ENCODE measurements at regions not wholly inside any gene's neighbourhood (a gene's known extent, or its start where the extent isn't known, plus 50 kb on each side); places are given as distances from the start of the nearest gene placed in this dataset.

- H3K27me3 Mint-ChIP-seq (ENCODE audit: low read depth in 3 of 3), result peaks cover 7 to 12% (median 8%) of the 10 kb centered on the region in 3 donors
- Histone ChIP-seq H3K4me2 (replicated peaks; ENCODE audit: extremely low read depth, low read length, poor library complexity, severe bottlenecking) (no peak overlapping the region), H3K27ac (ENCODE audit: low read depth in 1 of 2, low read length in 2 of 2) (no peak overlapping the region), H3K36me3 (replicated peaks in 1 of 2; ENCODE audit: control insufficient read depth in 1 of 2, insufficient read depth in 2 of 2, low read length in 2 of 2) (no peaks in the 10 kb centered on the region), H4K20me1 (ENCODE audit: insufficient read depth, low read length) (no peaks in the 10 kb centered on the region), H3K79me2 (ENCODE audit: insufficient read depth, low read length) (no peaks in the 10 kb centered on the region), H3K27me3 (ENCODE audit: control insufficient read depth in 2 of 2, insufficient read depth in 2 of 2, low read length in 2 of 2) (no peaks in the 10 kb centered on the region), H3K4me3 (replicated peaks in 1 of 3; ENCODE audit: low read depth in 2 of 3, low read length in 3 of 3) (no peak overlapping the region), H3K9ac (ENCODE audit: insufficient read depth, low read length, poor library complexity, severe bottlenecking) (no peak overlapping the region), H3K4me1 (ENCODE audit: control insufficient read depth in 1 of 2, insufficient read depth in 2 of 2, low read length in 2 of 2) (no peaks in the 10 kb centered on the region), H3K9me3 (replicated peaks in 1 of 2; ENCODE audit: control insufficient read depth in 1 of 2, insufficient read depth in 1 of 2, low read length in 2 of 2) (peaks cover 0 to 3% of the 10 kb centered on the region in 2 donors), H2AFZ (ENCODE audit: insufficient read depth, low read depth, low read length, poor library complexity, severe bottlenecking) (no peak overlapping the region)
- no peak for DNase-seq
- TF ChIP-seq CTCF (IDR thresholded peaks at IDR 0.05), result no peak
- H3K9me3 Mint-ChIP-seq, result peaks cover 0 to 17% (median 4%) of the 10 kb centered on the region in 7 donors
- no peaks in the 10 kb centered on the region for H3K36me3 Mint-ChIP-seq
- H3K27ac Mint-ChIP-seq, result no peak overlapping the region
- no peaks in the 10 kb centered on the region for H3K4me1 Mint-ChIP-seq
- intact Hi-C loops (cut with micrococcal nuclease), result no loop called here
- H3K4me3 Mint-ChIP-seq, result no peak overlapping the region
- WGBS (ENCODE audit: insufficient coverage), result 97% methylated on average over 2 of the region's 2 CpGs
These were observed 188.4 kb downstream of the SETD4 start for GRCh38 chr21:35871906-35872305.

GRCh38 chr21:35868869-35869223 lies 191.5 kb downstream of the SETD4 start:
- DNase-seq, result no peak
- H3K9me3 ChIP-seq (replicated peaks in 1 of 2; ENCODE audit: control insufficient read depth in 1 of 2, insufficient read depth in 1 of 2, low read length in 2 of 2), result peaks cover 0 to 3% of the 10 kb centered on the region in 2 donors
- H3K36me3 ChIP-seq (replicated peaks in 1 of 2; ENCODE audit: control insufficient read depth in 1 of 2, insufficient read depth in 2 of 2, low read length in 2 of 2), result no peaks in the 10 kb centered on the region
- no peak overlapping the region for H2AFZ ChIP-seq (ENCODE audit: insufficient read depth, low read depth, low read length, poor library complexity, severe bottlenecking)
- TF ChIP-seq CTCF (IDR thresholded peaks at IDR 0.05), result no peak
- no peak overlapping the region for H3K4me3 ChIP-seq (replicated peaks in 1 of 3; ENCODE audit: low read depth in 2 of 3, low read length in 3 of 3)
- no peaks in the 10 kb centered on the region for H3K27me3 ChIP-seq (ENCODE audit: control insufficient read depth in 2 of 2, insufficient read depth in 2 of 2, low read length in 2 of 2)
- no peaks in the 10 kb centered on the region for H4K20me1 ChIP-seq (ENCODE audit: insufficient read depth, low read length)
- intact Hi-C loops (cut with micrococcal nuclease), result no loop called here
- Mint-ChIP-seq H3K27me3 (ENCODE audit: low read depth in 3 of 3) (peaks cover 1 to 9% (median 5%) of the 10 kb centered on the region in 3 donors), H3K9me3 (peaks cover 0 to 20% (median 4%) of the 10 kb centered on the region in 7 donors), H3K27ac (peak overlapping the region in 1 of 7 donors; percentile 22), H3K4me3 (no peak overlapping the region), H3K36me3 (no peaks in the 10 kb centered on the region), H3K4me1 (no peaks in the 10 kb centered on the region)
- no peaks in the 10 kb centered on the region for H3K4me1 ChIP-seq (ENCODE audit: control insufficient read depth in 1 of 2, insufficient read depth in 2 of 2, low read length in 2 of 2)
- H3K79me2 ChIP-seq (ENCODE audit: insufficient read depth, low read length), result no peaks in the 10 kb centered on the region
- no peak overlapping the region for H3K9ac ChIP-seq (ENCODE audit: insufficient read depth, low read length, poor library complexity, severe bottlenecking)
- no peak overlapping the region for H3K4me2 ChIP-seq (replicated peaks; ENCODE audit: extremely low read depth, low read length, poor library complexity, severe bottlenecking)
- no peak overlapping the region for H3K27ac ChIP-seq (ENCODE audit: low read depth in 1 of 2, low read length in 2 of 2)

Measured in CD14-positive monocyte (primary cell).